ENCODE measurements at regions not wholly inside any gene's neighbourhood (a gene's known extent, or its start where the extent isn't known, plus 50 kb on each side); places are given as distances from the start of the nearest gene placed in this dataset.
"Not testable (repeated sequence)": the region's sequence is repeated elsewhere in the genome, so short reads cannot be mapped to it uniquely, and the experiment has no call there.

GRCh38 chr5:88092358-88092757 lies 176.3 kb downstream of the TMEM161B start:
- DNase-seq (ENCODE audit: low read depth in 3 of 3) = no peak

GRCh38 chr5:88090506-88090905 lies 178.1 kb downstream of the TMEM161B start:
- no peak for DNase-seq (ENCODE audit: low read depth in 3 of 3)

DNA sequence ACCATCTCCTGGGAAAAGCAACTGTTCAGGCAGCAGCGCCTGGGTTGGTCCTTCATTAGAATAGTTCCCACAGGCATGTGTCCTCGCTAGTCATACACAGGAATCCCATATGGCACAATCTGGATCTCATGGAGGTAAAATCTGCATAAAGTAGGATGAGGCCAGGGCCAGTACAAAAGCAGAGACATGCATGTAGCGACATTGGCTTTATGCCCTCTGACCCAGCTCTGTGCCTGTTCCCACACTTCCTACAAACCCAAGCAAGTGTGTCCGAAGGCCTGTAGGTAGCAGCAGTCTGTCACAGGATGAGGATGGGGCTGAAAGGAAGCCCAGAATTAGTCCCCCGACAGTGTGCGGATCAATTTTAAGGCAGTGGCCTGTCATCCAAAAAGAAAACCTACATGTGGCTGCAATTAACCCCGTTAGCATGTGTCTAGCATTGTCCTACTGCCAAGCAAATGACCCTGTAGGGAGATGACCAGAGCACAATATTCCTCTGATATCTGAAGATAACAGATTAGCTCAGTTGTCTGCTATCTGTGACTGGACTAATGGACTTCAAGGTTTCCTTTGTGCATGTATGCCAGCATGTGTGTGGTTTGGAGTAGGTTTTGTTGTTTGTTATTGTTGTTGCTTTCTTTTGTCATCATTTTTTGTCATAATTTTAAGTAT lies 178.8 kb downstream of the TMEM161B start:
- no peak for DNase-seq (ENCODE audit: low read depth in 3 of 3)

GRCh38 chr5:88085462-88085861 lies 183.2 kb downstream of the TMEM161B start:
- no peak for DNase-seq (ENCODE audit: low read depth in 3 of 3)

- no peak for DNase-seq (ENCODE audit: low read depth in 3 of 3)
These were observed 186.8 kb downstream of the TMEM161B start for GRCh38 chr5:88081877-88082276.

DNA sequence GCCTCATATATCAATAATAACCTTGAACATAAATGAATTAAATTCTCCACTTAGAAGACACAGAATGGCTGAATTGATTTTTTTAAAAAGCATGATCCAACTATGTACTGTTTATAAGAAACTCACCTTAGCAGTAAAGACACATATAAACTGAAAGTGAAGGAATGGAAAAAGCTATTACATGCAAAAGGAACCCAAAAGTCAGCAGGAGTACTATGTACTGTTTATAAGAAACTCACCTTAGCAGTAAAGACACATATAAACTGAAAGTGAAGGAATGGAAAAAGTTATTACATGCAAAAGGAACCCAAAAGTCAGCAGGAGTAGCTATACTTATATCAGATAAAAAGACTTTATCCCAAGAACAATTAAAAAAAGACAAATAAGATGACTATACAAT lies 204.8 kb downstream of the TMEM161B start:
- no peak for DNase-seq (ENCODE audit: low read depth in 3 of 3)

GRCh38 chr5:88060194-88060593 lies 208.5 kb downstream of the TMEM161B start:
- no peak for DNase-seq (ENCODE audit: low read depth in 3 of 3)

DNA sequence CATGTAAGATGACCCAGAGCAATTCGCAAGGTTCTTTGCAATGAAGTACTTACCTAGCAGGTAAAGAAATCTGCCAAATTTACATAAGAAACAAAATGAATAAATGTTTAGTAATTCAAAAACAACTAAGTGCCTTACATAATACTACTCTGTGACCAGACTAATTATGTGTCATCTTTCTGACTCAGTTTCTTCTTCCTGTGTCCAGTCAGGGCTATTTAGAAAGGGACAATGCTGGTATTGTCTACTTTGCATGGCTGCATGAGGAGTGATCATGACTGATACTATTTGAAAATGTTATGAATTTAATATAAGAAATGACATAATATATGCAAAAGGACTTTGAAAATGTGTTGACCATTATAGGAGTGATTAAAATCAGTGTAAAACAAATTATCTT lies 210.0 kb downstream of the TMEM161B start:
- DNase-seq (ENCODE audit: low read depth in 3 of 3) = no peak

GRCh38 chr5:88052468-88052867 lies 216.2 kb downstream of the TMEM161B start:
- not testable (repeated sequence) for DNase-seq (ENCODE audit: low read depth in 3 of 3)

- no peak for DNase-seq (ENCODE audit: low read depth in 3 of 3)
These were observed 217.5 kb downstream of the TMEM161B start for GRCh38 chr5:88051148-88051547.

DNA sequence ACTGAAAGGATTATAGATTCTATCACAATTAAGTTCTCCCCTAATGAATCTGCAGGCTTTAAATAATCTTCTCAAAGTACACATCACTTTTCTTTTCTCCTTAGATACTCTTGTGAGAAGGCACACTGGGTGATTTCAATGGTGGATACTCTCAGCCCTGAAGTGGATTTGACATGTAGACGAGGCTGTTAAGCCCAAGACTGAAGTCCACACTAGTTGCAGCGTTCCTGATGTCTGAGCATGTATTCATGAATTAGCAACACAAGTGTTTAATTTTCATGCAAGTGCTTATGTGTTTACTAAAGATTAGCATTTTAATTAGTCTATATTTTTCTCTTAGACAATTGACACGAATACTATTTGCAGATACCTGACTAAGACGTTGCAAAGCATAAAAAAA lies 218.9 kb downstream of the TMEM161B start:
- DNase-seq (ENCODE audit: low read depth in 3 of 3) = no peak

DNA sequence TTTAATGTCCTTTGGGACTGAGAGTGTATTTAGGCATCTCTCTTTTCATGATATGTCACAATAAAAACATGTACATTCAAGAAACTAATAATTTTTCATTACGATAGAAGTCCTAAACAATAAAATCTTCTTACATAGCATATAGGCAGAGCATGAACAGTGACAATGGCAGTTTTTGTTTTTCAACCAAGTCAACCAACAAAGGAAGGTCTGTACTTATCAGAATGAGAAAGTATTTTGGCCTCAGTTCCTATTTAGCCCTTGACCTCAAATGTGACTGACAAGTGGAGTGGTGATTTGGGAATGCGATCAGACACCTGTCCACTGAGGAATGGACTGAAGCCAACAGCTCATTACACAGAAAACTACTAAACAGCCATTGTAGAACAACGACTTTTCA lies 219.5 kb downstream of the TMEM161B start:
- no peak for DNase-seq (ENCODE audit: low read depth in 3 of 3)

GRCh38 chr5:88045931-88046461 lies 222.6 kb downstream of the TMEM161B start:
- DNase-seq (ENCODE audit: low read depth in 3 of 3) = no peak

DNA sequence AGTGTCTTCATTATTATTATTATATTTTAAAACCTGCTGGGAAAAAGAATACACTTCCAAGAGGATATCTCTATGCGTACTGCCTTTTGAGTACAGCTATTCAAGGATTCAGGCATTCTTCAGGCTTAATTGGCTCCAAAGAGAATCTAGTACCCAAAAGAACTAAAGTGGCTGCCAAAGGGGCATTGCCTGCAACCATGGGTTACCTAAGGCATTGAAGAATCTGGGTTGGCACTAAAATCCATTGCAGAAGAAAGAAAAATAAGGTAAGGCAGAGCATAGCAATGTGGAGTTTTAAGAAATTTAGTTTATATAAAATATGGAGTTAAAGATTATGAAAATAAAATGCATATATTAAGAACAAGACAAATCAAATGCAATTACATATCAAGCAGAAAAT lies 223.5 kb downstream of the TMEM161B start:
- DNase-seq (ENCODE audit: low read depth in 3 of 3) = no peak

DNA sequence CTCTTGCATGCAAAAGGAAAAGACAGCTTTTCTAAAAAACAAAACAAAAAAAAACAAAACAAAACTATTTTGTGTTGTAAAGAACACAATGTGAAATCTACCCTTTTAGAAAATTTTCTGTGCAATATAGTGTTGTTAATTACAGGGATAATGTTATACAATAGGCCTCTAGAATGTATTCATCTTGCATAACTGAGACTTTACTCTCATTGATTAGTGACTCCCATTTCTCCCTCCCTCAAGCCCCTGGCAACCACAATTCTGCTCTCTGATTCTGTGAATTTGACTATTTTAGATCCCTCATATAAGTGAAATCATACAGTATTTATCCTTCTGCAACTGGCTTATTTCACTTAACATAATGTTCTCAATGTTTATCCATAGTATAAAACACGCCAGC lies 234.1 kb downstream of the TMEM161B start:
- no peak for DNase-seq (ENCODE audit: low read depth in 3 of 3)

GRCh38 chr5:88033191-88033590 lies 235.5 kb downstream of the TMEM161B start:
- DNase-seq (ENCODE audit: low read depth in 3 of 3) = no peak

- DNase-seq (ENCODE audit: low read depth in 3 of 3) = no peak
These were observed 239.6 kb downstream of the TMEM161B start for GRCh38 chr5:88029011-88029410.

- no peak for DNase-seq (ENCODE audit: low read depth in 3 of 3)
These were observed 247.5 kb downstream of the TMEM161B start for GRCh38 chr5:88021141-88021540.

DNA sequence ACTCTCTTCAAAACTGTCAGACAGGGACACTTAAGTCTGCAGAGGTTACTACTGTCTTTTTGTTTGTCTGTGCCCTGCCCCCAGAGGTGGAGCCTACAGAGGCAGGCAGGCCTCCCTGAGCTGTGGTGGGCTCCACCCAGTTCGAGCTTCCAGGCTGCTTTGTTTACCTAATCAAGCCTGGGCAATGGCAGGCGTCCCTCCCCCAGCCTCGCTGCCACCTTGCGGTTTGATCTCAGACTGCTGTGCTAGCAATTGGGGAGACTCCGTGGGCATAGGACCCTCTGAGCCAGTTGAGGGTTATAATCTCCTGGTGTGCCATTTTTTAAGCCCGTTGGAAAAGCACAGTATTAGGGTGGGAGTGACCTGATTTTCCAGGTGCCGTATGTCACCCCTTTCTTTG lies 253.7 kb downstream of the TMEM161B start:
- not testable (repeated sequence) for DNase-seq (ENCODE audit: low read depth in 3 of 3)

DNA sequence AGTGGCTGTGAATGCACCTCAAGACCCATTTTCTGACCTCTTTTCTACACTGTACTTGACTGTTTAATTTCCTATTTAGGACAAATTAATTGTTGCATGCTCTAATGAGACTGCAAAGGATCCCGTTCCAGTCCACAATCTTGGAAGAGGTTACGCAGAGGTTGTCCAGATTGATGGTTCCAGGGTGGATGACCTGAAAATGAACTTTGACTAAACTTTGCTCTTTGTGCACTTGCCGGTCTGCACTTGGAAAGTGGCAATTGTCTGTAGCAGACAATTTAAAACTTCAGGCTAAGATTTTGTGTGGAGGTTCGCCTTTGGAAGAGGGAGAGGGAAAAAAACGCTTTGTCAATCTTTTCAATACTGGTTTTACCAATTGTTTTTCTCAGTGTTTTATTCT lies 267.8 kb downstream of the TMEM161B start:
- no peak for DNase-seq (ENCODE audit: low read depth in 3 of 3)

DNA sequence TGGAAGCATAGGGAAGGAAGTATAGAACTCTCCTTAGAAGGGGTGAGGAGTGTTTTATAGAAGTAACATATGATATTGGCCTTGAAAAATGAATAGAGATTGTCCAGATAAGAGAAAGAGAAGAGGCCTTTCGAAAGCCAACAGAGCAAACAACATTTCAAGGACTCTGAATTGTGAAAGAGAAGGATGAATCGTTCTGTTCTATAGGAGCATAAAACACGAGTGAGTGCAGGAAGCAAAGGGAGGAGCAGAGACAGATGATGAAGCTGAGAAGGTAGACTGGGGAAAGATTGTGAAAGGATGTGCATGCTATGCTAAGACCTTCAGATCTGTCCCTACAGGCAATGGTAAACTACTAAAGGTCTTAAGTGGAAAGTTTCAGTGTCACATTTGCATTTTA lies 271.0 kb downstream of the TMEM161B start:
- DNase-seq (ENCODE audit: low read depth in 3 of 3) = no peak

GRCh38 chr5:87966213-87966612 lies 302.4 kb downstream of the TMEM161B start:
- no peak for DNase-seq (ENCODE audit: low read depth in 3 of 3)

DNA sequence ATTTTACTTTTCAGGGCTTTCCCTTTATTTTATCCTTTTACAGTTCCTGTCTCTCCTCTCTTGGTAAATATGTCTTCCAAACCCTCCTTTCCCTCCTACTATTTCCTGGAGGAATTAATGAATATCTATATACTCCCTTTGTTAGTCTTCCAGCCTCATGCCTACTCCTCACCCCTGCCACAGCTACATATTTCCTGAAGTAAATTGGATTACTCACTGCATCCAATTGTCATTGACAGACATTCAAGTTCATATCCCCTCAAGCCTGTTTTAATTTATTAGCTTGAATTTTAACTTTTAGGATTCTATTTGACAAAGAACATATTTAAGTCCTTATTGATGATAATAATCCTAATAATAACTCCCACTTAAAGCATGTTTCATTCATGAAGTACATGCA lies 314.5 kb downstream of the TMEM161B start:
- no peak for DNase-seq (ENCODE audit: low read depth in 3 of 3)

DNA sequence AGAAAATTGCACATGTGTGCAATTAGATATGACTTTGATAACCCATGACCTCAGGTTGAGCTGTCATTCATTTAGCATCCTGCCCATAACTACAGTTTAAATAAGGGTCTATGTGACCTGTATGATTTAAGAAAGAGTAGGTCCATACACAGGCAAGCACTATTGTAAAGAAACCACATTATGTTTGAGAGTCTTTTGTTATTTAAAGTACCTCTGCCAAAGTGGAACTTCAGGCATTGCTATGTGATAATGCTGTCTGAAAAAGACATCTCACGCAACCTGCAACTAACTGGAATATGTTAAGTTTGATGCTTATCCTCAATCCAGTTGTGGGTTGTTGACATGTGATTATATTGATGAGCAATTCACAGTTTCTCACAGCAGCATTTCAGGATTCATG lies 317.0 kb downstream of the TMEM161B start:
- DNase-seq (ENCODE audit: low read depth in 3 of 3) = no peak

All from stimulated activated CD4-positive, alpha-beta T cell treated with anti-CD3 and anti-CD28 coated beads, TNF-alpha, amount 100 ng/mL, for 4 hours (primary cell).